Nephron (organoid): ENCODE measurements at regions not wholly inside any gene's neighbourhood (a gene's known extent, or its start where the extent isn't known, plus 50 kb on each side); places are given as distances from the start of the nearest gene placed in this dataset.

Source experiments
- H3K27ac Mint-ChIP-seq, 3 experiments: 2 replicates each; pipeline ENCODE4 v1.8.0; 2020; ENCODE audit warnings: mixed read lengths in 3 of 3, mild to moderate bottlenecking in 2 of 3, moderate library complexity in 1 of 3
- H3K27me3 Mint-ChIP-seq: 2 replicates; pipeline ENCODE4 v1.8.0; 2021; ENCODE audit warnings: low read depth, mild to moderate bottlenecking, moderate library complexity, mixed read lengths
- H3K36me3 Mint-ChIP-seq: 2 replicates; pipeline ENCODE4 v1.8.0; 2020; ENCODE audit warnings: low read depth, mixed read lengths
- H3K4me1 Mint-ChIP-seq: 2 replicates; pipeline ENCODE4 v1.8.0; 2020; ENCODE audit warnings: mixed read lengths
- H3K4me3 Mint-ChIP-seq, 3 experiments: 2 replicates each; pipeline ENCODE4 v1.8.0; 2020; ENCODE audit warnings: mild to moderate bottlenecking in 3 of 3, mixed read lengths in 3 of 3, moderate library complexity in 2 of 3
- H3K9me3 Mint-ChIP-seq: 2 replicates; pipeline ENCODE4 v1.8.0; 2020; ENCODE audit warnings: mixed read lengths
- TF ChIP-seq, protein P1 (sequence below), 3 experiments: fragments of 200-600 bp; sonication (generic); IDR thresholded peaks; one replicate each; pipeline ENCODE4 v1.5.0; 2021; ENCODE audit warnings: antibody characterized with exemption in 3 of 3; ENCODE audit not compliant: unreplicated experiment in 3 of 3

DNA sequence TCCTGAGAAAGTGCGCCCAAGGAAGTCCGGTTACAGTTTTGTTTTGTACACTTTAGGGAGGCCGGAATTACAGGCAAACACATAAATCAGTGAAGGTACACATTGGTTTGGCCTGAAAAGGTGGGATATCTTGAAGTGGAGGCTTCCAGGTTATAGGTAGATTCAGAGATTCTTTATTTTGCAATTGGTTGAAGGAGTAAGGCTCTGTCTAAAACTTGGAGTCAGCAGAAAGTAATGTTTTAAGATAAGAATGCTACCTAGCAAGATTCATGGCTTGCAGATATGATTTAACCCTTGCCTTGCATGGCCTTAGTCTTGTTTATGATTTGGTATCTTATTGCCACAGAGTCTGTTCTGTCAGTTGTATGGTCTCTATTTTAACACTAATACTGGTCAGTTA is 165.9 kb upstream of the NDUFV2 start:
- TF ChIP-seq, protein P1, sequence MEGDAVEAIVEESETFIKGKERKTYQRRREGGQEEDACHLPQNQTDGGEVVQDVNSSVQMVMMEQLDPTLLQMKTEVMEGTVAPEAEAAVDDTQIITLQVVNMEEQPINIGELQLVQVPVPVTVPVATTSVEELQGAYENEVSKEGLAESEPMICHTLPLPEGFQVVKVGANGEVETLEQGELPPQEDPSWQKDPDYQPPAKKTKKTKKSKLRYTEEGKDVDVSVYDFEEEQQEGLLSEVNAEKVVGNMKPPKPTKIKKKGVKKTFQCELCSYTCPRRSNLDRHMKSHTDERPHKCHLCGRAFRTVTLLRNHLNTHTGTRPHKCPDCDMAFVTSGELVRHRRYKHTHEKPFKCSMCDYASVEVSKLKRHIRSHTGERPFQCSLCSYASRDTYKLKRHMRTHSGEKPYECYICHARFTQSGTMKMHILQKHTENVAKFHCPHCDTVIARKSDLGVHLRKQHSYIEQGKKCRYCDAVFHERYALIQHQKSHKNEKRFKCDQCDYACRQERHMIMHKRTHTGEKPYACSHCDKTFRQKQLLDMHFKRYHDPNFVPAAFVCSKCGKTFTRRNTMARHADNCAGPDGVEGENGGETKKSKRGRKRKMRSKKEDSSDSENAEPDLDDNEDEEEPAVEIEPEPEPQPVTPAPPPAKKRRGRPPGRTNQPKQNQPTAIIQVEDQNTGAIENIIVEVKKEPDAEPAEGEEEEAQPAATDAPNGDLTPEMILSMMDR (IDR thresholded peaks at IDR 0.05; ENCODE audit: unreplicated experiment in 3 of 3) = no peak

DNA sequence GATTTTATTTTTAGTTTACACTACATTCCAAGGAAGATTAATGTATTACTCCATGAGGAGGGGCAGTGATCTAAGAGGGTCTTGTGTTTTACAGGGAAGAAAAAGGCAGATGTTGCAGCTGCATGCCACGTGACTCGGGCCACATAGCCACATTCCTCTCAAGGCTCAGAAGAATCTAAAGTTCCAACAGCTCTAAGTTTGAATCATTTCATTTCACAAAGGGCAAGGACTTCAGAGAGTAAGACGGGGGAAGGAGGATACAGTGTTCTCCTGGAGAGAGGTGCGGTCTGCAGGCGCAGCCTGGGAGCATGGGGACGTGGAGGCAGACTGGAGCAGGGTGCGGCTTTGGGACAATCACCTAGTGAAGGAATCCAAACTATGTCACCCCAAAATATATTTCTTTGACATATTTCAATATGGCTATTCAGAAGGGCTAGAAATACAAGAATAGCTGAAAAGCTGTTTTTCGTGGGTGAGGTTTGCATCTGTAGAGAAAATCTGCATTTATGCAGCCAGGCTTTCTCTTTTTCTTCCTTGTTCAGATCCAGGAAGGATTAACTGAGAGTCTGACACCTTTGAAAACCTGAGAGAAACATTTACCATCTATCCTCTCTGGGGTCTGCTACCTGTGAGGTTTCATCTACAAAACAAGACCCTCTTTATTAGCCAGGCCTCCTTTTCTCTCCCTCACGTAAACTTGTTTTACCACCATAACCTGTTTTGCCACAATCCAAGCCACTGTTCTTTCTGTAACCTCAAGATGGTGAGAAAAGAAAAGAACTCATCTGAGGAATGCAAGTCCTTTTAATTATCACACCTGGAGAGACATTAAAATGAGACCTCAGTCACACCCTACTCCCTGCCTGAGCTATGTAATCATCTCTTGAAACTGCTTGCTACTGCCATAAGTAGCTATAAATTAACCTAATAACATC is 165.1 kb upstream of the NDUFV2 start:
- H3K27ac Mint-ChIP-seq = peak overlapping the region; percentile 53 to 86 (median 86)
- no peak overlapping the region for H3K4me3 Mint-ChIP-seq
- H3K36me3 Mint-ChIP-seq = no peaks in the 10 kb centered on the region
- H3K4me1 Mint-ChIP-seq = peaks cover 38% of the 10 kb centered on the region
- H3K27me3 Mint-ChIP-seq = peaks cover 15% of the 10 kb centered on the region
- H3K9me3 Mint-ChIP-seq = peaks cover 2% of the 10 kb centered on the region
- TF ChIP-seq, protein P1 (IDR thresholded peaks at IDR 0.05; ENCODE audit: unreplicated experiment in 3 of 3) = no peak

More for the DNA sequence above, 165.9 kb upstream of the NDUFV2 start:
- H3K27ac Mint-ChIP-seq = peak overlapping the region; percentile 53 to 86 (median 86)
- H3K9me3 Mint-ChIP-seq = peaks cover 2% of the 10 kb centered on the region
- H3K4me1 Mint-ChIP-seq = peaks cover 38% of the 10 kb centered on the region
- H3K27me3 Mint-ChIP-seq = peaks cover 15% of the 10 kb centered on the region
- H3K36me3 Mint-ChIP-seq = no peaks in the 10 kb centered on the region
- H3K4me3 Mint-ChIP-seq = no peak overlapping the region

DNA sequence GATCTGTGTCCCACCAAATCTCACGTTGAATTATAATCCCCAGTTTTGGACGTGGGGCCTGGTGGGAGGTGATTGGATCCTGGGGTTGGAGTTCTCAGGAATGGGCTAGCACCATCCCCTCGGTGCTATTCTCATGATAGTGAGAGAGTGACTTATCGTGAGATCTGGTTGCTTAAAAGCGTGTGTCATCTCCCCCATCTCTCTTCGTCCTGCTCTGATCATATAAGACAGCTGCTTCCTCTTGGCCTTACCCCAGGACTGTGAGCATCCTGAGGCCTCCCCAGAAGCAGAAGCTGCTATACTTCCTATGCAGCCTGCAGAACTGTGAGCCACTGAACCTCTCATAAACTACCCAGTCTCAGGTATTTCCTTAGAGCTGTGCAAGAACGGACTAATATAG is 163.7 kb upstream of the NDUFV2 start:
- H3K27me3 Mint-ChIP-seq = peaks cover 15% of the 10 kb centered on the region
- no peaks in the 10 kb centered on the region for H3K9me3 Mint-ChIP-seq
- TF ChIP-seq, protein P1 (IDR thresholded peaks at IDR 0.05; ENCODE audit: unreplicated experiment in 3 of 3) = no peak
- peaks cover 38% of the 10 kb centered on the region for H3K4me1 Mint-ChIP-seq
- no peak overlapping the region for H3K4me3 Mint-ChIP-seq
- no peaks in the 10 kb centered on the region for H3K36me3 Mint-ChIP-seq
- peak overlapping the region; percentile 0 to 37 (median 6) for H3K27ac Mint-ChIP-seq

DNA sequence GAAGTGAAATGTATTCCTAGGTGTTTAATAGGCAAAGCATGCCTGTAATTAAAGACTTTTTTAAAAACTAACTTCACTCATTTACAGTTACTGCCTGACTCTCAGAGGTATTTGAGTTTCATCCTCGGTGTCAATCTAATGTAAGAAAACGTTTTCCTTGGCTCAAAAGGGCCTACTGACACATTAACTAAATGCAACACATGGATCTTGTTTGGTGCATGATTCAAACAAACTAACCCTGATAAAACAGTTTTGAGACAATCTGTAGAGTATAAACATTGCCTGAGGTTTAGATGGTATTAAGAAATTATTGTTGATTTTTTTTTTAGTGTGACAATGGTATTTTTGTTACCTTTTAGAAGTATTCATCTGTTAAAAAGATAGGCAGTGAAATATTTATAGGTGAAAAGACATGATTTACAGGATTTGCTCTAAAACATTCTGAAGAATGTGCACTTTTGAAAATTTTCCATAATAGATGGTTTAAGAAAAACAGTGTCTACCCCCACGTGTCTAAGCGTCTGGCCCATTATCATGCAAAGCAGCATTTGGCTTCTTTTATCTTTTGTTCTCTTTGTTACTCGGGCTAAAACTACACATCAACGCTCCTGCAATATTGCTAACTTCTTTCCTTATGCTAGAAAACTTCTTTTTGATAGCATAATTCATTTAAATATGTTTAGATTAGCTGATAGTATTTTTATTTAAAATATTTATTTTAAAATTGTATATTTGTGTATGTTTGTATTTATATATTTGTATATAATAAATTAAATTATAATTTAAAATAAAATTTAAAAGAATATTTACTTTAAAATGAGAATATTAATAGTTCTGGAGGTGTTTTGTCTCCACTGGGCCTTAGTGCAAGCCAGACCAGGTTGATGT is 160.2 kb upstream of the NDUFV2 start:
- Mint-ChIP-seq H3K36me3 (no peaks in the 10 kb centered on the region), H3K27me3 (peaks cover 14% of the 10 kb centered on the region), H3K9me3 (peaks cover 4% of the 10 kb centered on the region)

DNA sequence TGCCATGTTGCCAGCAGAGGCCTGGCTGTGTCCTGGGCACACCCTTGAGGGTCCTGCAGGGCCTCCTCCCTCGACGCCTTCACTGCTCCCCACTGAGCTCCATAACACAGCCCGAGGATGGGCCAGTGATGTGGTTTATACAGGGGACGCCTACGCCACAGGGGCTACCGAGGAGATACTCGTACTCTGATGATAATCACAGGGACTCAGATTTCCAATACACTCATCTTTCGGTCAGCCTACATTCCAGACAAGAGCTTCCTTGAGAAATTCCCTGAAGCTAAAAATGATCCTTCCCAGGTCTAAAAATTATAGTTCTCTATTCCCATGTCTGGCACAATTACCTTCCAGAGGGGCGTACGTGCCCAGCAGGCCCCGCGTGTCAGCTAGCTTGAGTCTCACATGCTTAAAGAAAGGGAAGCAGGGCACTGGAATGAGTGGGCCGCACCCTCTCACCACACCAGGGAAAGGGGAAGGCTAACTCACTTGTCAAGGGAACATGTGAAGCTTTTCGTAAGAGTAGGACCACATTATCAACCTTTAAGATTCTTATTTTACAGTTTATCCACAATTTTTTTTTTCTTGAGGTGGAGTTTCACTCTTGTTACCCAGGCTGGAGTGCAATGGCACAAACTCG is 159.5 kb upstream of the NDUFV2 start:
- H3K36me3 Mint-ChIP-seq = no peaks in the 10 kb centered on the region
- H3K4me1 Mint-ChIP-seq = peaks cover 13% of the 10 kb centered on the region
- peaks cover 4% of the 10 kb centered on the region for H3K9me3 Mint-ChIP-seq
- TF ChIP-seq, protein P1 (IDR thresholded peaks at IDR 0.05; ENCODE audit: unreplicated experiment in 3 of 3) = no peak
- H3K4me3 Mint-ChIP-seq = no peak overlapping the region
- H3K27me3 Mint-ChIP-seq = peaks cover 7% of the 10 kb centered on the region
- H3K27ac Mint-ChIP-seq = no peak overlapping the region

More for the DNA sequence above, 160.2 kb upstream of the NDUFV2 start:
- Mint-ChIP-seq H3K27ac (no peak overlapping the region), H3K4me3 (no peak overlapping the region), H3K4me1 (peaks cover 17% of the 10 kb centered on the region)
- TF ChIP-seq, protein P1 (IDR thresholded peaks at IDR 0.05; ENCODE audit: unreplicated experiment in 3 of 3) = no peak
